GM21528 (cell line): ENCODE measurements at regions not wholly inside any gene's neighbourhood (a gene's known extent, or its start where the extent isn't known, plus 50 kb on each side); places are given as distances from the start of the nearest gene placed in this dataset.

ENCODE experiments used
- ATAC-seq: cut with Tn5 transposase; IDR thresholded peaks from one replicate; pipeline ENCODE4 v1.9.1; 2021; ENCODE audit warnings: mild to moderate bottlenecking, moderate library complexity; ENCODE audit not compliant: unreplicated experiment, low FRiP score

DNA sequence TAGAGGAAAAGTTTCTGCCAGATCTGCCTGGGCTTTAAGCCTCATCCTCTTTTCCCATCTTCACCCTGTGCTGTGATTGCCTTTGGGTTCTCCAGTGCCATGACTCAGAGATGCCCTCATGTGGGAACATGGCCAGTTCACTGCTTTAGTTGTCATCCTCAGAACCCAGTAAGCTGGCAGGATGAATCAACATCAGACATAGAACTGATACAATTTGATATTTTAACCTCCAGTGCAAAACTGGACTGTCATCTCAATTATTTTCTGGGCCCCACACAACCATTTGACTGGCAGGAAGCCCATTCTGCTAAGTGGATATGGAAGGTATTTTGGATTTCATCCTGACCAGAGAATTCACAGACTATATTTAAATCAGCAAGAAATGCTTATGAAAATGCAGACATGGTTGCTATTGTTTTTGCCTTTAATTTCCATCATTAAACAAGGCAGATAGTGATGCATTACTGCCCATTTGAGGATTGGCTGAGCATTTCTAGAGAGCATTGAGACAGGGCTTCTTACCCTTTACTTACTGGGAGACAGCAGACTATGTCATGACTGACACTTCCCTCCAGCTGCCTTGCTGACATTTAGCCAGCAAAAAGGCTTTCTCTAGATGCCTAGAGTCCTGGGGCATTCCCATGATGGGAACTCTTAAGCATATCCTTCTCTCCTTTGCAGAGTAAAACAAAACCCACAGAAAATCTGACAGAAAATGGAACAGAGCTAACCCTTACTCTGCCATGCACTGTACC is 327.1 kb upstream of the MTNR1B start:
- ATAC-seq = no peak

DNA sequence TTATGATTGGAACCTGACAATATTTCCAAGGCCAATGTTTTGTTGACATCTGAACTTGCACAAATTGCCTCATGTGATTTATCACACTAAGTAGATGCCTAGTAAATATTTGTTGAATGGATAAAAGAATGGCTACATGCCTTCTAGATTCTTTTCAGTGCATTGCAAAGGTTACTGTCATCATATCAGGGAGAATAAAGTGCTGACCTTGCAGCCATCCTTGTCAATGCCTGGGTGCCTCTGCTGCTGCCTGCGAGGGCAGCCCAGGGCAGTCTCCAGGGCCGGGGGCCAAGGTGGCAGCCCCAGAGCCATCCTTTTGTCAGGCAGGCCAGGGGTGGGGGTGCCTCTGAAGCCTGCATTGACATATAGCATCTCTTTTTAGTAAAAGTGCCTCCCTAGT is 325.6 kb upstream of the MTNR1B start:
- ATAC-seq = no peak

DNA sequence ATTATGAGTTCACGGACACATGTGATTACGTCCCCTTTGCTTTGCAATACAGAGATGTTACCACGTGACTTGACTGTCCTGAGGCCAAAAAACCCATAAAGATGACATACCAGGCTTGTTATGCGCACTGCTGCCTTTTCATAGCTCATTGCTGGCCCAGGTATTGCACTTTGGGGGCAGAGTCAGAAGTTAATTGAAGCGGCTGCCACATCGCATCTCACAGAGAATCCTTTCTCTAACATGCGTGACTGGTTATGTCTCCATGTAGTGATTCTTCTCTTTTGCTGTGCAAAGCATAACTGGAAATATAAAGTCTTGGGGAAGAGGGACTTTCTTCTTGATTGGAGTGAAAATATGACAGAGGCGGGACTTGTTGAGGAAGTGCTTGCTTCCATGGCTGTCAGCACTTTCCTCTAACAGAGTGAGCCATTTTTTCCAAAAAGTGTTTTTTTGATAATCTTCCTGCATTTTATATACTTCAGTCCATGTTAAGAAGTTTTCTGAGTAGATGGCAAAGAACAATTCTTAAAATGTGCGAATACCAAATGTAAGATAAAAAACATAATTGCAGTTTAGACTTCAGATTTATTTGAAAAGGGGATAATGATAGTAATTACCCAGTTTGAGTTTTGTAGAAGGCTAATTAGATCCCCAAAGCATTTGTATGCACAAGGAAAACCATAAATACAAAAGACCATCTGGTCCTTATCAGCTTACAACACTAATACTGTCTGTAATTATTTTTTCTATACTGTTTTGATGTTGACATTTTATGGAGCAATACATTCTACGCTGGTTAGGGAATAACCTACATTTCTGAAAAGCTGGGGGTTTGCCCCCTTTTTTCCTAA is 324.6 kb upstream of the MTNR1B start:
- ATAC-seq = no peak

DNA sequence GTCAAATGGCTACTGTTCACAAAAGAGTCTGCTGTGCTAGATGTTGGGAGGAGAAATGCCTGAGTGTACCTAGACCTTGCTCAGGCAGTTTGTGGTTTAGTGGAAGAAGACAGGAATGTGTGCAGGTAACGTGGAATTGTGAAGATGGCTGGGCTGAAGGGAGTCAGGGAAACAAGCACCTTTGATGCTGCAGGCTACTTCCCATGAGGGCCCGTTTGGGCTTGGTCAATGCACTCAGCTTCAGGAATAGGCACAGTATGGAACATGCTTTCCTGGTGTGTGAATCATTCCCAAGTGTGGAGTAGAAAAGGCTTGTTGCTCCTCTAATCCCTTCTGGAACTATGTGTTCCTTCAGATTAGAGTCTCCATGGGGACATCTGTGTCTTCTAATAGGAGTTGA is 318.3 kb upstream of the MTNR1B start:
- no peak for ATAC-seq

DNA sequence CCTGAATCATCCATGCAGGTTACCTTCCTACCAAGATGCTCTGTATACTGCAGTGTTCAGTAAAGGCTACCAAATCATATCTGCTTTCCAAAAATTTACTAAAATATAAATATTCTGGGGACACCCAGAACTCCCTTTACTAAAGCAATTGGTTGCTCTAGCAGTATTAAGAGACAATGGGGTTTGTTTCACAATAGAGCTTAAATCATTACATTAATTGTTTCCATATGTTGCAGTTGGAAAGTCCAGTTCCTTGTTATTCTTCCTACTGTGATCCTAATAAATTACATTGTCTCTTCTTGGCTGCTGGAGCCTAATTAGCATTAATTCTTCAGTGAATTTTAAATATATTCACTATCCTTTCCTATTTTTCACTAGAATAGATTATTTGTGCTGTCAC is 316.0 kb upstream of the MTNR1B start:
- no peak for ATAC-seq

DNA sequence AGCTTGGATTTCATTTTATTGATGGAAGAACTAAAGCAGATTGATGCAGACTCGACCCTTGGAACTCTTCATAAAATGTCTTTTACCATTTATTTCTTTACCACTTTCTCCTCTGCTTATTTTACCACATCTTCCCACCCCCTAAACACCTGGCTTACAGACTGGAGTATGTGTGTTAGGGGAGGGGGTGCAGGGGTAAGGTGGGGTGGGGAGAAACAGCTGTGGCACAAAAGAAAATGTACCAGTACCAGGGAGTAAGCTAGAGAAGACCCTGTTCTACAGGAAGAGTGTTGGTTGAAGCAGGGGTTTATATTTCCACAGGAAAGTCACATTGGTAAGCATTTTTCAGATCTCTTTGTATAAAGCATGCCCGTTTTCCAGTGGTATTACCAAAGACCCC is 312.7 kb upstream of the MTNR1B start:
- ATAC-seq = no peak

DNA sequence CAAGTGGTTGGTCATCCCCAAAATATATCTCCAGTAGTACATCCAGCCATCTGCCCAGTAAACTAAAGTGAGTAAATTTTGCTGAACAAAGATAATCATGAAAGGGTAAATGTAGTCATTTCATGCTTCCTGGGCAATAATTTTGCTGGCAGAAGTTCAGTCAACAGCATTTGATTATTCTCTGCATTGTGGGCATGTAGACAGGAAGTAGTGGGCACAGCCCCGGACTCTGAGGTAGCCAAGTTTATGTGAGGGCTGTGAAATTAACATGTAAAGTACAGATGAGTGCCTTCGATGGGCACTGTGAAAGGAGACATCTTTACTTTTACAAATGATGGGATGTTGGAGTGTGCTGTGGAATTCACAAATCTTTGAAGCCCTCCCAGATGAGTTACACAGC is 312.2 kb upstream of the MTNR1B start:
- ATAC-seq = no peak

DNA sequence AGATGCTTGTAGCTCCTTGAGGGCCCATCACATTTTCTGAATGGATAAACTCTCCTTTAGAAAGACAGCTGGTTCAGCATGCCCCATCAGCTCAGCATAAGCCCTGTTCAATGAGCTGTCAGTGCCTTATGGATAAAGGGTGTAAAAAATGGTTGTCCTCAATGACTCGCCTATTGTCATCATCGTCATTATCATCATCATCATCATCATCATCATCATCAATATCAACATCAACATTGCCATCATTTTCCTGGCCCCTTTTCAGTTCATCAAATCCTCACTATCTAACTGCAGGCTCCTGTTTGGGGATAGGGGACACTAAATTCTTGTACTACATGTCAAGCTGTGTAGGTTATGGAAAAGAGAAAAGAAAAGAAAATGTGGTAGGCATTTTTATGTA is 310.7 kb upstream of the MTNR1B start:
- ATAC-seq = no peak

DNA sequence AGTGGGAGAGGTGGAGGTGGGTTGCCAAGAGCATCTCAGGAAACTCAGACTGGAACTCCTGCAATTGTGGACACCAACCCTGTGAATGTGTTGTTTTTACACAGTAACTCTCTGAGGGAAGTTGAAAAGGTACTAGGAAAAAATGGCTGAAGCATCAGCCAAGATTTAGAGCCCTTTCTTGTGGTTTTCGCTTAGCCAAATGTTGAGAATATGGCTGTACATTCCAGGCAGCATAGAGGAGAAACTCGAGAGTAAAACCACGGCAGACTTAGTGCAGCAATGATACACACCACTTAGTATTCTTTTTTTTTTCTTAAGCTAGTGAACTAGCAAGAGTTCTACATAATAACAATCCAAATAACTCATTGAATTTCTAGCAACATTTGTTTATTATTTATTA is 309.7 kb upstream of the MTNR1B start:
- no peak for ATAC-seq

DNA sequence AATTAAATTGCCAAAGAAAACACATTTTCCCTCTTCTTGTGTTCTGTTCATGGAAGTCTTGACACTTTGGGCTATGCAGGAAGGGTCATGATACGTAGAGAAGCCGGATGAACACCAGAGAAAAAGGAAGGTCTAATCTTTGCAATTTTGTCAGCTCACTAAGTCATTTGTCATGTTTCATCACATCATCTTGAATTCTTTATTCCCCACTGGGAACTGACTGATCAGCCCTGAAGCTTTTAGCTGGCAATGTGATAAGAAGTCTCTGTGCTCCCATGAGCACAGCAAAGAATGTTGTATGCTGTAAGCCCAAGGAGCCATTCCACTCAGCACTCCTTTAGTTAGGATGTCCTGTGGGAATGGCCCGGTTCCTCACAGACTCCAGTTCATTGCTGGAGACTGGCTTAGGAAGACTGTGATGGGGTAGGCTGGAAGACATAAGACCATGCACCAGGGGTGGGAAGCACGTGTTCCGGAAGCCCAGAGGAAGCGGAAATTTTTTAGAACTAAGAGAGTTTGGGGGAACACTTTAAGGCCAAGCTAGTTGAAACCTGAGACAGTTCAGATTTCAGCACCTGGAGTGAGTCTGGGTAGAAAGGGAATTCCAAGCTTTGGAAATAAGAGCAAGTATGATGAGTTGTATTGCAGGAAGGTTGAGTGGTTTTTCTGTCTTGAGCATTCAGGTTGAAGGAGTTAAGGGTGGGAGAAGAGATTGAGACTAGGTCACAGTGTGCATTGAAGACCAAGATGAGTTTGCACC is 306.7 kb upstream of the MTNR1B start:
- no peak for ATAC-seq

DNA sequence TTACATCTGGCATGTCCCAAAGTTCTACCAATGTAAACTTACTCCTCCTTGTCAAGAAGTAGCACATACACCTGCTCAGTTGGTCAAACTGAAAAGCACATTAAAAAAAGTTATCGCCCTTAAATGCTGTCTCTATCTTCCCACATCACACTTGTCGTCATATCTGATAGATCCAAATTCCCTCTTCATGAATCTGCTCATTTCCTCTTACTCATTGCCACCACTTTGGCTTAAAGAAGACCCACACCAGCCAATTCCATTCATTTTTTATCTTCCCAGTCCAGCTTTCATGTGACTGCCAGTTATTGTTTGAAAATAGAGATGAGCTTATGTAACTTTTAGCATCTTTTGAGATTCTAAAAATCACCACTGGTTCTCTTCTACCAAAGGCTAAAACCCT is 305.9 kb upstream of the MTNR1B start:
- no peak for ATAC-seq

DNA sequence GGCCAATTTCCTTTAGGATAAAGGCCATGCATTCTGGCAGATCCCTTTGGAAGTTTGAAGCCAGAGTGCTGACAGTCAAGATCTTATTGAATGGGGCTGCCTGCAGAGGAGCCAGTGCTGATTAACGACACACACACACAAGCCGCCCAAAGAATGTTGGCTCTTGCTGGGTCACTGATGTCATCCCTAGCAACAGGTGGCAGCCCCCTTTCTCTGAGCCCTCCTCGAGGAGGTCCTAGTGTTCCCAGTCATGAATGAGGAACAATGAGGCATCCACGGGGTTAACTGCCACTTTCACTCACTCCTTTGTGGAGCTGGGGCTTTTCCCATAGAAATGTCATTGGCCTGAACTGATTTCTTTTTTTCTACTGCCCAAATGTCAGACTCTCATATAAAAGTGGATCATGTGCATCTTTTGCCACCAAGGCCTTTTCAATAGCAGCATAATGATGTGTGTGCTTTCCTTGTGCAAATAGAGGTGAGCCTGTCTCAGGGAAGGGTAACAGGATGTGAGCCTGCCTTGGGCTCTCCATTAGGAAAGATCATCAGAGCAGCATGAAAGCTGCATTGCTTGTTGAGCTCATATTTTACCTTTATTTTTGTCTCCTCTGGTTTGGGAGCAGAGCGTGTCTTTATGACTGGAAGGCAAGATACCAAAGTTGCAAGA is 301.8 kb upstream of the MTNR1B start:
- no peak for ATAC-seq

DNA sequence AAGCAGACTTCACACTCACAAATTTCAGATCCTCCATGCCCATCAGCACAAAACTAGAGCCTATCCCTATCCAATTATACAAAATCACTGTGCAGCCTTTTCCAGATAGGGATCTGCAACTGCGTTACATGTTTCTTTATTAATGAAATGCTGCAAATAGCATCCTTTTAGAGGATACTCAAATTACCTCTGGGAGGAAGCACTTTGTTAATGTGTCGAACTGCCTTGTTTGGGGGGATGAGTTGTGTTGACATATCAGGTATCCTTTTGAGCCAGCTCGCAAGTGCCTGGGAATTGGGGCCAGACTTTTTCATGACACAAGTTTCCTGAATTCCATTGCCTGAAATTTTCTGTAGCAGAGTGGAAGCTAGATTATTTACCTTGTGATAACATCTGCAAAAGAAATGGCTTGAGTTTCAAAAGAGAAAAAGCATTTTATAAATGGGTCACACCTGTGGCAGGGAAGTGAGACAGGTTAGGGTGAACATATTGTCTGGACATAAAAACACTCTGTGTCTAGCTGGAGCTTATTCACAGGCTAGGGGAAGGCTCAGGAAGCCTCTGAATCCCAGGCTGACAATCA is 299.1 kb upstream of the MTNR1B start:
- ATAC-seq = no peak

DNA sequence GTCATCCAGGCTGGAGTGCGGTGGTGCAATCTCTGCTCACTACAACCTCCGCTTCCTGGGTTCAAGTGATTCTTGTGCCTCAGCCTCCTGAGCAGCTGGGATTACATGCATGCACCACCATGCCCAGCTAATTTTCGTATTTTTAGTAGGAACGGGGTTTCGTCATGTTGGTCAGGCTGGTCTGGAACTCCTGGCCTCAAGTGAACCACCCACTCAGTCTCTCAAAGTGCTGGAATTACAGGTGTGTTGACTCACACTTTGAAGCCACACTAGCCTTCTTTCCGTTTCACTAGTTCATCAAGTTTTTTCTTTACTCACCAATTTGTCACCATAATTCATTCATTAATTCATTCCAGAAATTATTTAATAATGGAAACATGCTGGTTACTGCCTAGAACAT is 298.4 kb upstream of the MTNR1B start:
- no peak for ATAC-seq

DNA sequence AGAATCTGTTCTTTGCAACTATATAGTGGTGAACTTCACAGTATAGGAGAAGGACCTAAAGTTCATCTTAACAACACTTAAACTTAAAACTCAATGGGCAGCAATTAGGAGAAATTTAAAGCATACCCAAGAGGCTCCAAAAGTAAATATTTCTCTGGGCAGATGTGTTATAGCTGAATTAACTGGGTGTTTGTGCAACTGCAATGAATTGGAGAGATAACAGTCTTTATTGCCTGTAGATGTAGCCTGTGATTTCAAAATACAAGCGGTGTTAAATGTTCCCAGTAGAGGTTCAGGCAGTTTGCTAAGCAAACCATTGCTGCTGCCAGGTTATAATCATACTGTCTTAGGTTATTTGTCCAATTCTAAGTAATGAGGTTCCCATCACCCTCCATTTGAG is 294.1 kb upstream of the MTNR1B start:
- no peak for ATAC-seq

DNA sequence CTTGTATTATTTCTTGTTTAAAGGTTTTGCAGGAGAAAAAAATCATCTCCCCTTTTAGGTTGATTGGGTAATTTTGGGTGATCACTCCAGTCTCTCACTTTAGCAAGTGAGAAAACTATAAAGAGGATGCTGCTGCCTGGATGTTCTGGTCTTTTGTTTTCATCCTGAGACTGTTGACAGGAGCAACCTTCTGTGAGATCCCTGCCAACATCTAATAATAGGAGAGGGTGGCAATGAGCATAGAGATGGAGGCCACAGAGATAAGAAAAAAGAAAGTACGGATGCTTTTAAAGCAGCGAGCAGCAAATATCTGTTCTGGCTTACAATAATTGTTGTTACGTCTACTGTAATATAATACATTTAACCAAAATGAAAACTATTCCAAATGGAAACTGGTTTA is 293.6 kb upstream of the MTNR1B start:
- no peak for ATAC-seq

DNA sequence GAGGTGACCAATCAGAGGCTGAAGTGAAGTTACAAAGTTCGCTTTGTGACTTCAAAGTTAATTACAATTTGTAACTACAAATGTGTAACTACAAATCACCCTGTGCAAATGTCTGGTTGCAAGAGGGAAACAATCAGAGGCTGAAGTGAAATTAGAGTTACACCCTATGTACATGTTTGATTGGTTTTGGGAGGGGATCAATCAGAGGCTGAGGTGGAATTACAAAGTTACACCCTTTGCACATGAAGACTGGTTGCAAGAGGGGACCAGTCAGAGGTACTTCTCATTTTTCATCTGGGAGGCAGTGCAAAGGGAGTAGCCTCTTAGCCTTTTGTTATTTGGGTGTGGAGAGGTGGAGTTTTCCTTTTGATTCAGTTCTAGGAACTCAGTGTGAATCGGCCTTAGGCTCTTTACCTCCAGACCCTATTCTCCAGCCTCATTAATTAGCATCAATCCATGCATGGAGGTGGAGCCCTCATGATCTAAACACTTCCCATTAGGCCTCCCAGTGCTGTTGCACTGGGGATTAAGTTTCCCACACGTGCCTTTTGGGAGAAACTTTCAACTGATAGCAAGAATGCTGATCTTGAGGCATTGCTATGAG is 291.3 kb upstream of the MTNR1B start:
- ATAC-seq = no peak

DNA sequence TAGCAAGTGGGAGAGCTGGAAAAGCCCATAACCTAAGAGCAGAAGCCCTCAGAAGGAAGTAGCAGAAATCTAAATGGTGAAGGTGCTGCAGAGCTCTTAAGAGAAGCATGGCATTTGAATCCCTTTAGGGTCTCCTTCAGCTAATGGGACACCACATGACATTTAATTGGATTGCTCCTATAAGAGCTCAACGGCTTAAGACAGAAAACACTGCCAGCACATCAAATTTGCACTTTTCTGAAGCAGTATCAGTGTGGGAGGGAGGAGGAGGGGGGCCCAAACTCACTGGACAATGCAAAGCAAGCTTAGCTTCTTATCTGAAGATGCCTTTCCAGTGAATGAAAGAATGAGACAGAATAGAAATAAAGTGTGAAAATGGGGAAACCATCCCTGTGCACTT is 287.9 kb upstream of the MTNR1B start:
- ATAC-seq = no peak

DNA sequence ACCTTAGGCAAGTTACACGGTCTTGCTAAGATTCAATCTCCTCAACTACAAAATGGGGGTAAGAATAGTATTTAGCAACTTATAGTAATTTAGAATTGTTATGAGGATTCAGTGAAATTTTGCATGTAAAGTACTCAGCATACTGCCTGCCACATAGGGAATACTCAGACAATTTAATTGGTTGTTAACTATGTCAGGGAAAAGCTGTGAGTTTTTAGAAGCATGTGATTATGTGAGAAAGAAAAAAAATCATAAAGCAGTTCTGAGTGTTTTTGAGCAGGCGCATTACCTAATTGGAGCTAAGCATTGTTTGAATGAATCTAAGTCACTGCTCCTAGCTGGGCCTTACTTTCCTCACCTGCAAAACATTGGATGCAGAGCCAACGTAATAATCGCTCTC is 287.3 kb upstream of the MTNR1B start:
- no peak for ATAC-seq

DNA sequence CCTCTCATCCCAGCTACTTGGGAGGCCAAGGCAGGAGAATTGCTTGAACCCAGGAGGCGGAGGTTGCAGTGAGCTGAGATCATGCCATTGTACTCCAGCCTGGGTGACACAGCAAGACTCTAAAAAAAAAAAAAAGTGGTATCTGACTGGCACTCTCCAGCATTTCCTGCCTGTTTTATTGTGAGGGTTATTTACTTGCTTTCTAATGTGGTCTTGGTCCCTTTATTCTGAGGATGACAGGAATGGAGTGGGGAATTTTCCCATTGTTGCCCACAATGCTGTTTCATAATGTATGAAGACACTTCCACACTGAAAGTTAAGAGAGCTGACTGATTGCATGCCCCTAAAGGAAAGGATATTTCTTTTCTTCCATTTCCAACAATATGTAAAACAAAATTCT is 286.5 kb upstream of the MTNR1B start:
- ATAC-seq = no peak
